ENCODE measurements at regions not wholly inside any gene's neighbourhood (a gene's known extent, or its start where the extent isn't known, plus 50 kb on each side); places are given as distances from the start of the nearest gene placed in this dataset.
A peak's percentile ranks its signal among the peaks of the same experiment; 100 is the strongest.

GRCh38 chr11:127055236-127055635, 54.7 kb upstream of the KIRREL3 start (continued):
- no peak for TF ChIP-seq CEBPB (IDR thresholded peaks at IDR 0.05)
- TF ChIP-seq HOXB13 (CRISPR knock-in tag; IDR thresholded peaks at IDR 0.05; ENCODE audit: low read depth), result no peak
- no peak for TF ChIP-seq FOSB (CRISPR knock-in tag; IDR thresholded peaks at IDR 0.05)
- no peak for TF ChIP-seq ZNF302 (CRISPR knock-in tag; IDR thresholded peaks at IDR 0.05)
- TF ChIP-seq EHMT2 (IDR thresholded peaks at IDR 0.05; ENCODE audit: low read depth), result no peak
- TF ChIP-seq, protein P1, sequence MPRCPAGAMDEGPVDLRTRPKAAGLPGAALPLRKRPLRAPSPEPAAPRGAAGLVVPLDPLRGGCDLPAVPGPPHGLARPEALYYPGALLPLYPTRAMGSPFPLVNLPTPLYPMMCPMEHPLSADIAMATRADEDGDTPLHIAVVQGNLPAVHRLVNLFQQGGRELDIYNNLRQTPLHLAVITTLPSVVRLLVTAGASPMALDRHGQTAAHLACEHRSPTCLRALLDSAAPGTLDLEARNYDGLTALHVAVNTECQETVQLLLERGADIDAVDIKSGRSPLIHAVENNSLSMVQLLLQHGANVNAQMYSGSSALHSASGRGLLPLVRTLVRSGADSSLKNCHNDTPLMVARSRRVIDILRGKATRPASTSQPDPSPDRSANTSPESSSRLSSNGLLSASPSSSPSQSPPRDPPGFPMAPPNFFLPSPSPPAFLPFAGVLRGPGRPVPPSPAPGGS (IDR thresholded peaks at IDR 0.05), result no peak
- TF ChIP-seq CBX2 (IDR thresholded peaks at IDR 0.05; ENCODE audit: borderline replicate concordance, low read depth), result no peak

DNA sequence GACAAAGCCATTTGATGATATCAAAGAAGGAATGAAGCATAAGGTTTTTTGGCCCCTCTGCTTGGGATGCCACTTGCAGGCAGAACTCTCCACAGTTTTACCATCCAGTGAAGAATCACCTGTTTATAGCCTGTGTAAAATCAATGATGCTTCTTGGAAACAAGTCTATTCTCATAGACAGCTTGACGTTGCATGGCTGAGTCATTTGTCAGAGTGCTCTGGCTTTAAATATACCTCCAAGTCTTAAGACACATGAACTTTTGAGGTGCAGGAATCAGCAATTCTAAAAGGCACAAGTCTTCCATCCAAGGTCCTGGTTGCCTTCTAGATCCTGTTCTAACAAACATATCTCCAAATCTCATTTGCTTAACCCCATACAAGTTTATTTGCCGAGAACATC, 53.6 kb upstream of the KIRREL3 start:
- ChIA-PET POLR2A (no interaction called here), CTCF (no interaction called here)
- ATAC-seq, result no peak
- Histone ChIP-seq H3K4me1 (peaks cover 16% of the 10 kb centered on the region), H3K4me3 (no peak overlapping the region), H3K9me3 (no peaks in the 10 kb centered on the region), H3K4me2 (no peak overlapping the region), H3K27ac (no peak overlapping the region)
- WGBS (ENCODE audit: missing lambda C conversion rate), result 60% methylated on average over 2 of the region's 2 CpGs
- DNase-seq (ENCODE audit: low read depth in 1 of 2, low spot score in 1 of 2), result no peak
- FAIRE-seq, result no peak
- TF ChIP-seq NR3C1 (IDR thresholded peaks at IDR 0.05) (no peak), CHD4 (IDR thresholded peaks at IDR 0.05; ENCODE audit: borderline replicate concordance) (no peak), HDAC2 (IDR thresholded peaks at IDR 0.05) (no peak), CHD2 (IDR thresholded peaks at IDR 0.05; ENCODE audit: low read length, partially characterized antibody) (no peak), EHMT2 (IDR thresholded peaks at IDR 0.05; ENCODE audit: low read depth) (no peak), ELK1 (IDR thresholded peaks at IDR 0.05; ENCODE audit: low read depth, low read length) (no peak), CBX8 (IDR thresholded peaks at IDR 0.05) (no peak)
- TF ChIP-seq, protein P2, sequence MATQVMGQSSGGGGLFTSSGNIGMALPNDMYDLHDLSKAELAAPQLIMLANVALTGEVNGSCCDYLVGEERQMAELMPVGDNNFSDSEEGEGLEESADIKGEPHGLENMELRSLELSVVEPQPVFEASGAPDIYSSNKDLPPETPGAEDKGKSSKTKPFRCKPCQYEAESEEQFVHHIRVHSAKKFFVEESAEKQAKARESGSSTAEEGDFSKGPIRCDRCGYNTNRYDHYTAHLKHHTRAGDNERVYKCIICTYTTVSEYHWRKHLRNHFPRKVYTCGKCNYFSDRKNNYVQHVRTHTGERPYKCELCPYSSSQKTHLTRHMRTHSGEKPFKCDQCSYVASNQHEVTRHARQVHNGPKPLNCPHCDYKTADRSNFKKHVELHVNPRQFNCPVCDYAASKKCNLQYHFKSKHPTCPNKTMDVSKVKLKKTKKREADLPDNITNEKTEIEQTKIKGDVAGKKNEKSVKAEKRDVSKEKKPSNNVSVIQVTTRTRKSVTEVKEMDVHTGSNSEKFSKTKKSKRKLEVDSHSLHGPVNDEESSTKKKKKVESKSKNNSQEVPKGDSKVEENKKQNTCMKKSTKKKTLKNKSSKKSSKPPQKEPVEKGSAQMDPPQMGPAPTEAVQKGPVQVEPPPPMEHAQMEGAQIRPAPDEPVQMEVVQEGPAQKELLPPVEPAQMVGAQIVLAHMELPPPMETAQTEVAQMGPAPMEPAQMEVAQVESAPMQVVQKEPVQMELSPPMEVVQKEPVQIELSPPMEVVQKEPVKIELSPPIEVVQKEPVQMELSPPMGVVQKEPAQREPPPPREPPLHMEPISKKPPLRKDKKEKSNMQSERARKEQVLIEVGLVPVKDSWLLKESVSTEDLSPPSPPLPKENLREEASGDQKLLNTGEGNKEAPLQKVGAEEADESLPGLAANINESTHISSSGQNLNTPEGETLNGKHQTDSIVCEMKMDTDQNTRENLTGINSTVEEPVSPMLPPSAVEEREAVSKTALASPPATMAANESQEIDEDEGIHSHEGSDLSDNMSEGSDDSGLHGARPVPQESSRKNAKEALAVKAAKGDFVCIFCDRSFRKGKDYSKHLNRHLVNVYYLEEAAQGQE (IDR thresholded peaks at IDR 0.05), result no peak

DNA sequence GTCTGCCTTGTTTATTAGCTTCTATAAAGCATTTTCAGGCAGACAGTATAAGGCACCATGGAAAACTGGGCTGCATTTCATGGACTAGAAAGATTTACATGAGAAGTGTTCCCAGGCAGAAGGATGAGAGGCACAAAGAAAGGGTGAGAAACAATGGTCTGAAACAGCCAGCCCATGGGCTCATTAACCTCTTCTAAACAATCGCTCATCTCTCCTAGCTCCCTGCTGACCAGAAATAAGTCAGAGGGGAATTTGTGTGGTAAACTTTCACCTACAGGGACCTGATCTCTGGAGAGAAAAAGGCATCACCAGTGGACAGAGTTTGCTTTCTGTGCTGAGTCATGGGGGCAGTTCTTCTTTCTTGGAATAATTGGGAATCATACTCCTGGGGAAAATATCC, 51.8 kb upstream of the KIRREL3 start:
- peak overlapping the region; percentile 49; the same call in 2 of the 3 replicates for H3K4me2 ChIP-seq
- ChIA-PET CTCF (no interaction called here), POLR2A (no interaction called here)
- peak overlapping the region; percentile 48 to 68; a peak in 2 of 6 replicates for H3K27ac ChIP-seq
- H3K4me3 ChIP-seq, result no peak overlapping the region
- ATAC-seq (peak in 1 of 2 experiments; percentile 36; a peak in 2 of 6 replicates), DNase-seq (ENCODE audit: low read depth in 1 of 2, low spot score in 1 of 2) (peak in 1 of 2 experiments; percentile 11), FAIRE-seq (no peak)
- H3K9me3 ChIP-seq, result no peaks in the 10 kb centered on the region
- TF ChIP-seq SMC3 (IDR thresholded peaks at IDR 0.05) (no peak), FOSB (CRISPR knock-in tag; IDR thresholded peaks at IDR 0.05) (no peak), SREBF2 (IDR thresholded peaks at IDR 0.05) (no peak), RNF2 (IDR thresholded peaks at IDR 0.05; ENCODE audit: borderline replicate concordance, low read depth) (no peak), FOSL2 (IDR thresholded peaks at IDR 0.05) (no peak), FOSL2 (CRISPR knock-in tag; IDR thresholded peaks at IDR 0.05) (no peak), MYC (IDR thresholded peaks at IDR 0.05; ENCODE audit: borderline replicate concordance, low read length) (no peak), HOXA7 (CRISPR knock-in tag; IDR thresholded peaks at IDR 0.05) (no peak), ELK1 (IDR thresholded peaks at IDR 0.05; ENCODE audit: low read depth, low read length) (no peak), ZFP36 (IDR thresholded peaks at IDR 0.05; ENCODE audit: borderline replicate concordance, partially characterized antibody) (no peak), GATA3 (IDR thresholded peaks at IDR 0.05; ENCODE audit: borderline replicate concordance) (no peak), HOXB13 (CRISPR knock-in tag; IDR thresholded peaks at IDR 0.05; ENCODE audit: low read depth) (no peak), CHD2 (IDR thresholded peaks at IDR 0.05; ENCODE audit: low read length, partially characterized antibody) (no peak), CBX8 (IDR thresholded peaks at IDR 0.05) (no peak), CEBPB (IDR thresholded peaks at IDR 0.05) (no peak), MAX (IDR thresholded peaks at IDR 0.05) (no peak), KDM1A (IDR thresholded peaks at IDR 0.05; ENCODE audit: low read depth) (no peak), ZC3H11A (IDR thresholded peaks at IDR 0.05) (no peak), RARB (CRISPR knock-in tag; IDR thresholded peaks at IDR 0.05) (no peak), EHMT2 (IDR thresholded peaks at IDR 0.05; ENCODE audit: low read depth) (no peak)
- TF ChIP-seq, protein P1 (IDR thresholded peaks at IDR 0.05), result no peak
- 14% methylated on average over 1 of the region's 1 CpG for WGBS (ENCODE audit: missing lambda C conversion rate)
- H3K4me1 ChIP-seq, result peaks cover 16% of the 10 kb centered on the region
